Cardiac fibroblast (primary cell): ENCODE measurements at regions not wholly inside any gene's neighbourhood (a gene's known extent, or its start where the extent isn't known, plus 50 kb on each side); places are given as distances from the start of the nearest gene placed in this dataset.

ENCODE experiments used
- DNase-seq, 2 donors: peaks; one replicate each; pipeline versions ENCODE4 v3.0.0 to v3.0.0-alpha.2; 2010; ENCODE audit warnings: low read depth in 2 of 2
- H3K4me3 ChIP-seq, 2 donors: replicated peaks in 1 of 2; 1 replicate in 1 of 2; 2 replicates in 1 of 2; pipeline ENCODE4 v1.5.1; 2011; ENCODE audit warnings: low read depth in 2 of 2, low read length in 2 of 2, mild to moderate bottlenecking in 2 of 2, moderate library complexity in 1 of 2
- TF ChIP-seq, protein P1 (sequence below): IDR thresholded peaks from one replicate; pipeline ENCODE4 v1.5.1; 2011; ENCODE audit warnings: low read depth, mild to moderate bottlenecking, low read length, inconsistent platforms

DNA sequence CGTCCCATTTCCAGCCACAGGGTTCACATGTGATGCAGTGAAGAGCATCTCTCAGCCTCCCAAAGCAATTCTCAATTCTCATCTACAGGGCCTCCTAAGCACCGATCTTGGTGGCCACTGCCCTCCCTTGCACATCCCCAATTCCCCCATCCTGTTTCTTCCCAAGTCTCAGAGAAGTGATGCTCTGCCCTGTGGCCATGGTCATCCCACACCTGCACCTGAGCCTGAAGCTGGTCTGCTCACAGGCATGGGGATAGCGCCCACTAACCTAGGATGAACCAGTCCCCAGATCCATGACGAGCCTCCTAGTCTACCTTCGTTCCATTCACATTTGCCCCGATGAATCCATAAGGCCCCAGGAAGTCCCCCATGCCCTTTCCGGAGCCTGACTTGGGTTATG is 201.5 kb downstream of the UACA start:
- TF ChIP-seq, protein P1, sequence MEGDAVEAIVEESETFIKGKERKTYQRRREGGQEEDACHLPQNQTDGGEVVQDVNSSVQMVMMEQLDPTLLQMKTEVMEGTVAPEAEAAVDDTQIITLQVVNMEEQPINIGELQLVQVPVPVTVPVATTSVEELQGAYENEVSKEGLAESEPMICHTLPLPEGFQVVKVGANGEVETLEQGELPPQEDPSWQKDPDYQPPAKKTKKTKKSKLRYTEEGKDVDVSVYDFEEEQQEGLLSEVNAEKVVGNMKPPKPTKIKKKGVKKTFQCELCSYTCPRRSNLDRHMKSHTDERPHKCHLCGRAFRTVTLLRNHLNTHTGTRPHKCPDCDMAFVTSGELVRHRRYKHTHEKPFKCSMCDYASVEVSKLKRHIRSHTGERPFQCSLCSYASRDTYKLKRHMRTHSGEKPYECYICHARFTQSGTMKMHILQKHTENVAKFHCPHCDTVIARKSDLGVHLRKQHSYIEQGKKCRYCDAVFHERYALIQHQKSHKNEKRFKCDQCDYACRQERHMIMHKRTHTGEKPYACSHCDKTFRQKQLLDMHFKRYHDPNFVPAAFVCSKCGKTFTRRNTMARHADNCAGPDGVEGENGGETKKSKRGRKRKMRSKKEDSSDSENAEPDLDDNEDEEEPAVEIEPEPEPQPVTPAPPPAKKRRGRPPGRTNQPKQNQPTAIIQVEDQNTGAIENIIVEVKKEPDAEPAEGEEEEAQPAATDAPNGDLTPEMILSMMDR: no peak
- DNase-seq: no peak
- H3K4me3 ChIP-seq: no peak overlapping the region

DNA sequence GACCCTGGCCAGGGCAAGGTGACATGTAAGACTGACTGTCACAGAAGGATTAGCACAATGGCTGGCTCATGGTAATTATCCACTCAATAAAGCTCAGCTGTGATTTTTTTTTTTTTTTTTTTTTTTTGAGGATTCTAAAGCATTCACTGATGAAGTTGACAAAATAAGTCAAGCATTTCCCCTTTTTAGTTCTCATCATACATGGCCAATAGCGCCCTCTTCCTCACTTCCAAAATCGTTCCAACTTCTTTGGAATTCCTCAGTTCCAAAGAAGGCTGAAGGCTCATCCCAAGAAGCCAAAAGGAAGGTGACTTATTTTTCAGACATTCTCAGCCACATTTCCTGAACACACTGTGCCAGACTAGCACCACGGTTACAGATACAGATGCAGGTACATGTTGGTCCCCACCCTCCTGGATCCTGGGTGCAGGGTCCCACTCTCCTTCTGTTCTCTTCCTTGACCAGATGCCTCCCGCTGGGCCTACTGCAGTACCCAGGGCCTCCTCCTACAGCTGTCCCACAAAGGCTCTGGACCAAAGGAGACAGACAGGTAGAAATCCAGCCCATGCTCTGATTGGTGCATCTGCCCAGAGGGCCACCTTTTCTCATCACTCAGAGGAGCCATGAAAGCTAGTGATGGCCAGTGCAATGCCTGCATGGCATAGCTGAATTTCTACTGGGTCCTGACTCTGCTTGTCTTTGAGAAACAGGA is 202.6 kb downstream of the UACA start:
- no peak overlapping the region for H3K4me3 ChIP-seq
- TF ChIP-seq, protein P1: no peak
- DNase-seq: no peak

DNA sequence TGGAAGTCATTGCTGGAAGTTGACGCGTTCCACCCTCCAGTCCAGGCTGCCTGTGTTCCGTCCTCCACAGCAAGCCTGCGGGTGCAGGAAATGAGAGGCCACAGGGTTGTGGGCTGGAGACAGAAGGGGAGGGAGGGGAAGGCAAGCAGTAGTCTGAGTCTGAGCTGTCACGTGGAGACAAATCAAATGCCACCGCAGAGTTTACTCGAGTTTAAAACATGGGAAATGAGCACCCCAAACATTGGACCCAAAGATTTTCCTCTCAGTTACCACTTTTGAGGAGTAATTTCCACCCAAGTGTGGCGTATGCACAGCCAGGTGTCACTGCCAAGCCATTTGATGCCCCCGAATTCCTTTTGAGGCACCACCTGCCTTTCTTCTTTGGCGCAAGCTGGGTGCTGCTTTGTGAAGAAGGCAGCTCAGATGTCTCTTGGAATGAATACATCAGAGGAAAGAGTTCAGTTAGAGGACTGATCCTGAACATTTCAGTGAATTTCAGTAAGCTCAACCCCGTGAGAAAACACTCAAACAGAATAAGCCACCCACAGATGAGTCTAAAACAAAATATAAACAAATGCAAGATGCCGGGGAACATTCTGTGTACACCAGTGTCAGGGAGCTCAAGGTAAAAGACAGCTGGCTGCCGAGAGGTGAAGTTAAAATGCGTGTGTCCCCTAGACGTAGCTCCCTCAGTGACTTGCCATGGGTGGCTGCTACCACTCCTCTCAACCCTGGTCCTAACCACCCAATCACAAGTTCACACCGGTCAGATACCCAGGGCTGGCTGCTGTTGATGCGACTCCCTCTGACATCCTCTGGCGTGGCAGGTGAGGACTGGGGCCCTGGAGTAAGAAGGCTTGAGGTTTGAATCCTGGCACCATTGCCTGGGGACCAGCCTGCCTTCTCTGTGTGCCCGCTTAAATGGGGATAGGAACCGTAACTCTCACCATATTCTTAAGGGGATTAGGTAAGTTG is 203.8 kb downstream of the UACA start:
- DNase-seq: peak; percentile 18 to 61
- H3K4me3 ChIP-seq: no peak overlapping the region

DNA sequence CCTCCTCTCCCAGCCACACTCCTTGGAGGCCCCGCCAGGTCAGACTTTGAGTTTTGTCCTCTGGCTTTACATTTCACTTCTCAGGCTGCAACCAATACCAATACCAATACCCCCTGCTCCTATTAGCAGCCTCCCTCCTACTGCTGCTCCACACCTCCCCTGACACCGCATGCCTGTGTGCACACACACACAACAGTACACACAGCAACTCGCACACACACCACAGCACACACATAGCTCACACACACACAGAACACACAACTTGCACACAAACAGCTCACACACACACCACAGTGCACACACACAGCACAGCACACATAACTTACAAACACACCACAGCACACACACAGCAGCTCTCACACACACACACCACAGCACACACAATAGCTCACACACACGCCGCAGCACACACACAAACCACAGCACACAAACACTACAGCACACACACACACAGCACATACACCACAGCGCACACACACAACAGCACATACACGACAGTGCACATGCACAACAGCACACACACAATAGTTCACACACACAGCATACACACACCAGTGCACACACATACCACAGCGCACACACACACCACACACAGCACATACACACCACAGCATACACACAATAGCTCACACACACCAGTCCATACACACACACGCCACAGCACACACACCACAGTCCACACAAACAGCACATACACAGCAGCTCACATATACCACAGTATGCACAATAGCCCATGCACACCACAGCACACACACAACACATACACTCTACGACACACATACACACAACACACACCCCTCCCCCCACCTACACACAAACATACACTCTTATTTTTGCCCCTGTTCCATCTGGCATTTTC is 204.7 kb downstream of the UACA start:
- no peak overlapping the region for H3K4me3 ChIP-seq
- TF ChIP-seq, protein P1: no peak
- no peak for DNase-seq

More for the DNA sequence above, 203.8 kb downstream of the UACA start:
- TF ChIP-seq, protein P1: no peak

DNA sequence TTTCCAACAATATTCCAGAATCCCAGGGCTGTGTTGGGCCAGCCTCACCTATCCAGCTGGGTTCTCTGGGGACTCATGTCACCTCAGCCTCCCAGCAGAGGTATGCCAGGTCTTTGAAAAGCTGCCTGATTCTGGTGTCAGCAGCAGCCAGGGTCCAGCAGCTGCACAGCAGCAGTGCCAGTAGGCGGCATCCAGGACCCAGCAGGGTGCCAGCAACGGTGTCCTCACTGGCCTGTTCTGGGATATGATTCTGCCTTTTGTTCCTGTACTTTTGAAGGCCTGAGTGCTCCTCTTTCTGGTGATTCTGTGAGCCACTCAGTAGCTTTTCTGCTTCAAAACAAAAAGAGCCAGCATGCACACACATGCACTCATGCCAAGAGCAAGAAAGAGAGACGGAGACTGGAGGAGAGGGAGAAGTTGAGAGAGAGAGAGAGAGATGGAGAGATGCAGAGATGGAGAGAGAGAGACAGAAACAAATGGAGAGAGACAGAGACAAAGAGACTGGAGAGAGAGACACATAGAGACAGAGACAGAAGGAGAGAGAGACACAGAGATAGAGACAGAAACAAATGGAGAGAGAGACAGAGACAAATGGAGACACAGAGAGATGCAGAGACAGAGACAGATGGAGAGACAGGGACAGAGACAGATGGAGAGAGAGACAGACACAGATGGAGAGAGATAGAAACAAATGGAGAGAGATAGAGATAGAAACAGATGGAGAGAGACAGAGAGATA is 205.7 kb downstream of the UACA start:
- no peak overlapping the region for H3K4me3 ChIP-seq
- TF ChIP-seq, protein P1: no peak
- no peak for DNase-seq

DNA sequence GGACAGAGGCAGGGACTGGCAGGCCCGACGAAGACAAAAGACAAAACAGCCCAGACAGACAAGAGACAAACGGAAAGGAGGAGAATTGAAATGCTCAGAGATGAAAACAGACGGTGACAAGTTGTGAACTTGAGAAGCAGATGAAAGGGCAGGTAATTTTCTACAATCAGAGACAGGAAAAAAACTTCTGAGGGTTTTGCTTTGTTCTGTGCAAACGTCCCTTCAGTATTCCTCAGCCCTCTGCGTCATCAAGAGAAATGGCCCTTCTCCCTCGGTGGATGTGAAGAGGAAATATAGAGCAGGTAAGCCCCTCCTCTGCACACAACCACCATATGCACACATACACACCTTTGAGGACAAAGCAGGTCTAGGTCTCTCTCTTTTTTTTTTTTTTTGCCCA is 206.6 kb downstream of the UACA start:
- no peak for DNase-seq
- TF ChIP-seq, protein P1: no peak
- H3K4me3 ChIP-seq: no peak overlapping the region
